HCT116 (cell line): ENCODE measurements at regions not wholly inside any gene's neighbourhood (a gene's known extent, or its start where the extent isn't known, plus 50 kb on each side); places are given as distances from the start of the nearest gene placed in this dataset.

Source experiments
- ATAC-seq: fragments of 200-7000 bp; cut with Tn5 transposase; 2 replicates; pipeline ENCODE4 v1.9.1; 2020; ENCODE audit warnings: mild to moderate bottlenecking, moderate library complexity
- BruUV-seq: library from RNA; stranded (reverse); fragments of 400-500 nt; replicated peaks from 2 replicates; lab custom pipeline; 2021; lab: Mats Ljungman, UMichigan
- CTCF ChIA-PET: fragments of 300-600 bp; sonication (Branson Sonifier 250); formaldehyde crosslinking; loops from one replicate; lab custom pipeline; 2021; ENCODE audit warnings: antibody characterized with exemption; lab: Charles Lee
- POLR2A ChIA-PET: fragments of 300-600, 350-600 bp; sonication (Branson Sonifier 250); formaldehyde crosslinking; loops from one replicate; lab custom pipeline; 2021; ENCODE audit warnings: antibody characterized with exemption; lab: Charles Lee
- RAD21 ChIA-PET, 2 experiments: fragments of 300-600 bp; sonication (Branson Sonifier 250); formaldehyde crosslinking; loops; one replicate each; lab custom pipeline; 2023; ENCODE audit warnings: low total read pairs in 2 of 2; ENCODE audit not compliant: uncharacterized antibody in 2 of 2, unreplicated experiment in 2 of 2, low non-redundant PET in 1 of 2; lab: Charles Lee
- DNase-seq: peaks from one replicate; pipeline ENCODE4 v3.0.0-alpha.2; 2010; ENCODE audit warnings: low read depth, low spot score
- H2AFZ ChIP-seq: fragments of 200-600 bp; shearing (Covaris generic), sonication (generic); 2 replicates; pipeline ENCODE4 v1.6.1; 2017; ENCODE audit warnings: low read depth, mixed run types, mixed read lengths, antibody characterized with exemption, low read length; ENCODE audit not compliant: poor library complexity, severe bottlenecking
- H3K27ac ChIP-seq: 2 replicates; pipeline ENCODE4 v1.5.1; 2012; ENCODE audit warnings: low read depth, low read length
- H3K27me3 ChIP-seq: fragments of 200-600 bp; sonication (generic); 2 replicates; pipeline ENCODE4 v1.6.1; 2016; ENCODE audit warnings: mixed run types, low read length, mixed read lengths; ENCODE audit not compliant: insufficient read depth
- H3K36me3 ChIP-seq, 2 experiments: fragments of 200-500 bp in 1 of 2; fragments of 200-600 bp in 1 of 2; sonication (Bioruptor generic) in 1 of 2; sonication (generic) in 1 of 2; 2 replicates each; pipeline versions ENCODE4 v1.5.1 to v1.6.1; 2014 to 2016; ENCODE audit warnings: low read length in 2 of 2, inconsistent platforms in 1 of 2, mixed read lengths in 1 of 2, mixed run types in 1 of 2; ENCODE audit not compliant: insufficient read depth in 2 of 2, control insufficient read depth in 1 of 2
- H3K4me1 ChIP-seq, 2 experiments: fragments of 200-600 bp in 1 of 2; sonication (generic) in 1 of 2; 2 replicates each; pipeline versions ENCODE4 v1.5.1 to v1.6.1; 2012 to 2017; ENCODE audit warnings: low read length in 2 of 2, inconsistent platforms in 1 of 2, mild to moderate bottlenecking in 1 of 2, mixed read lengths in 1 of 2, mixed run types in 1 of 2, moderate library complexity in 1 of 2; ENCODE audit not compliant: insufficient read depth in 2 of 2, control insufficient read depth in 1 of 2
- H3K4me2 ChIP-seq: fragments of 200-600 bp; sonication (generic); 2 replicates; pipeline ENCODE4 v1.6.1; 2017; ENCODE audit warnings: mixed run types, low read length, mixed read lengths
- H3K4me3 ChIP-seq, 2 experiments: fragments of 200-600 bp in 1 of 2; sonication (generic) in 1 of 2; replicated peaks in 1 of 2; 2 replicates each; pipeline ENCODE4 v1.5.1; 2011 to 2016; ENCODE audit warnings: low read length in 2 of 2, control low read depth in 1 of 2, low read depth in 1 of 2, mild to moderate bottlenecking in 1 of 2, mixed read lengths in 1 of 2, mixed run types in 1 of 2
- H3K79me2 ChIP-seq: fragments of 200-600 bp; sonication (generic); 2 replicates; pipeline ENCODE4 v1.6.1; 2017; ENCODE audit warnings: mild to moderate bottlenecking, mixed run types, low read length, moderate library complexity, mixed read lengths; ENCODE audit not compliant: insufficient read depth
- H3K9ac ChIP-seq: fragments of 200-600 bp; sonication (generic); 2 replicates; pipeline ENCODE4 v1.6.1; 2016; ENCODE audit warnings: low read length, mixed read lengths
- H3K9me2 ChIP-seq: fragments of 200-600 bp; sonication (generic), shearing (Covaris generic); 2 replicates; pipeline ENCODE4 v1.6.1; 2017; ENCODE audit warnings: mixed run types, mild to moderate bottlenecking, moderate library complexity; ENCODE audit not compliant: insufficient read depth
- H3K9me3 ChIP-seq, 2 experiments: fragments of 200-500 bp in 1 of 2; fragments of 200-600 bp in 1 of 2; sonication (Bioruptor generic) in 1 of 2; sonication (generic) in 1 of 2; 2 replicates each; pipeline ENCODE4 v1.6.1; 2014 to 2017; ENCODE audit warnings: low read length in 2 of 2, mixed read lengths in 2 of 2, inconsistent platforms in 1 of 2, low read depth in 1 of 2, mild to moderate bottlenecking in 1 of 2, mixed run types in 1 of 2, moderate library complexity in 1 of 2; ENCODE audit not compliant: control insufficient read depth in 1 of 2, insufficient read depth in 1 of 2
- H4K20me1 ChIP-seq: fragments of 200-600 bp; sonication (generic), shearing (Covaris generic); 2 replicates; pipeline ENCODE4 v1.6.1; 2017; ENCODE audit warnings: mixed run types, mild to moderate bottlenecking, moderate library complexity; ENCODE audit not compliant: insufficient read depth
- ATF3 ChIP-seq: IDR thresholded peaks from 2 replicates; pipeline ENCODE4 v1.6.1; 2012
- CBX3 ChIP-seq: IDR thresholded peaks from 2 replicates; pipeline ENCODE4 v1.6.1; 2012; ENCODE audit warnings: low read depth
- ELF1 ChIP-seq: IDR thresholded peaks from 2 replicates; pipeline ENCODE4 v1.6.1; 2012; ENCODE audit warnings: low read depth, borderline replicate concordance
- EZH2 ChIP-seq: fragments of 200-600 bp; sonication (generic); IDR thresholded peaks from 2 replicates; pipeline ENCODE4 v1.6.1; 2017; ENCODE audit warnings: antibody characterized with exemption, mixed run types
- EZH2phosphoT487 ChIP-seq: fragments of 200-600 bp; IDR thresholded peaks from 2 replicates; pipeline ENCODE4 v1.6.1; 2018; ENCODE audit warnings: antibody characterized with exemption, borderline replicate concordance
- JUND ChIP-seq: IDR thresholded peaks from 2 replicates; pipeline ENCODE4 v1.6.1; 2012
- POLR2A ChIP-seq: IDR thresholded peaks from 2 replicates; pipeline ENCODE4 v1.7.0; 2011; ENCODE audit warnings: borderline replicate concordance; ENCODE audit not compliant: insufficient read depth, insufficient read length; ENCODE audit errors: extremely low read depth
- RAD21 ChIP-seq: IDR thresholded peaks from 2 replicates; pipeline ENCODE4 v1.6.1; 2012; ENCODE audit warnings: low read depth, mild to moderate bottlenecking
- REST ChIP-seq: IDR thresholded peaks from 2 replicates; pipeline ENCODE4 v1.6.1; 2012; ENCODE audit warnings: low read depth
- SP1 ChIP-seq: IDR thresholded peaks from 2 replicates; pipeline ENCODE4 v1.6.1; 2012; ENCODE audit warnings: low read depth
- SRF ChIP-seq: IDR thresholded peaks from 2 replicates; pipeline ENCODE4 v1.6.1; 2012; ENCODE audit warnings: low read depth
- ZBTB33 ChIP-seq: IDR thresholded peaks from 2 replicates; pipeline ENCODE4 v1.6.1; 2011; ENCODE audit warnings: mild to moderate bottlenecking, low read length, moderate library complexity; ENCODE audit not compliant: insufficient replicate concordance; ENCODE audit errors: extremely low read depth
- ZFX ChIP-seq: fragments of 450-650 bp; IDR thresholded peaks from 2 replicates; pipeline ENCODE4 v1.6.1; 2017
- ZNF274 ChIP-seq: fragments of 200-500 bp; sonication (Bioruptor generic); IDR thresholded peaks from 2 replicates; pipeline ENCODE4 v1.6.1; 2014; ENCODE audit warnings: mild to moderate bottlenecking, low read depth, low read length, inconsistent platforms
- intact Hi-C: fragments of 100-400 bp; cut with micrococcal nuclease; formaldehyde crosslinking; loops from 2 replicates; pipeline ENCODE4 v1.10.0; 2022

- ChIA-PET POLR2A (no interaction called here), RAD21 (no interaction called here)
- no TSS peak for BruUV-seq
Measured at GRCh38 chr6:130717657-130718056, 109.5 kb upstream of the SMLR1 start.

More at GRCh38 chr6:130717657-130718056, 109.5 kb upstream of the SMLR1 start:
- no peaks in the 10 kb centered on the region for H3K9me3 ChIP-seq
- TF ChIP-seq POLR2A (no peak), EZH2 (no peak), ZNF274 (no peak), CBX3 (no peak), RAD21 (no peak), SRF (no peak), ELF1 (no peak), REST (no peak), ZFX (no peak), JUND (no peak), ZBTB33 (no peak), SP1 (no peak), EZH2phosphoT487 (no peak), ATF3 (no peak)
- no peak overlapping the region for H3K4me2 ChIP-seq
- DNase-seq (no peak), ATAC-seq (no peak)
- H3K4me3 ChIP-seq: no peak overlapping the region
- H3K27ac ChIP-seq: no peak overlapping the region
- intact Hi-C loops: no loop called here
- H3K9me2 ChIP-seq: no peaks in the 10 kb centered on the region
- CTCF ChIA-PET: no interaction called here
- H4K20me1 ChIP-seq: no peaks in the 10 kb centered on the region
- no peak overlapping the region for H3K9ac ChIP-seq
- no peak overlapping the region for H2AFZ ChIP-seq
- H3K27me3 ChIP-seq: no peaks in the 10 kb centered on the region
- H3K4me1 ChIP-seq: no peaks in the 10 kb centered on the region
- no peaks in the 10 kb centered on the region for H3K36me3 ChIP-seq
- H3K79me2 ChIP-seq: no peaks in the 10 kb centered on the region
